HG03139 (cell line): ENCODE measurements at regions not wholly inside any gene's neighbourhood (a gene's known extent, or its start where the extent isn't known, plus 50 kb on each side); places are given as distances from the start of the nearest gene placed in this dataset.
"Not testable (repeated sequence)": the region's sequence is repeated elsewhere in the genome, so short reads cannot be mapped to it uniquely, and the experiment has no call there.

Experiments used
- ATAC-seq: cut with Tn5 transposase; IDR thresholded peaks from one replicate; pipeline ENCODE4 v1.9.1; 2021; ENCODE audit not compliant: unreplicated experiment

DNA sequence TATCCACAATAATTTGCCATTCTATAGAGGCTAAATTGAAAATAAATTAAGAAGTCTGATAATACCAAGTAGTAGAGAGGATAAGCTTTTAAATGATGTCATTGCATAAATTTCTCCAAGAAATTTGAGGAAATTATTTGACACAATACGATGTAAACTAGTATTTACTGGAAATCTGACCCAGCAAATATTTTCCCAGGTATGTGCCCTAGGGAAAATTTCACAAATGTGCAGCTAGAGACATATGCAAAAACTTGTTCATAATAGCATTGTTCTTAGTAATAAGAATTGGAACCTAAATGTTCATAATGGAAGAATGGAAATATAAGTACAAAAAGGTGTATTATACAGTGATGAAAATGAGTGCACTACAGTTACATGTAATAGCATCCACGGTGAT, 888.8 kb upstream of the SOX11 start:
- ATAC-seq = no peak

DNA sequence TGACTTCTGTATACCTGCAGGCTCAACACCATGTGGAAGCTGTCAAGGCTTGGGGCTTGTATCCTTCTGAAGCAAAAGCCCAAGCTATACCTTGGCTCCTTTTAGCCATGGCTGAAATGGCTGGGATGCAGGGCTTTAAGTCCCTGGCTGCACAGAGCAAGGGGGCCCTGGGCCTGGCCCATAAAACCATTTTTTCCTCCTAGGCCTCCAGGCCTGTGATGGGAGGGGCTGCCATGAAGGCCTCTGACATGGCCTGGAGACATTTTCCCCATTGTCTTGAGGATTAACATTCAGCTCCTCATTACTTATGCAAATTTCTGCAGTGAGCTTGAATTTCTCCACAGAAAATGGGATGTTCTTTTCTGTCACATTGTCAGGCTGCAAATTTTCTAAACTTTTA, 878.0 kb upstream of the SOX11 start:
- ATAC-seq = not testable (repeated sequence)

- ATAC-seq = no peak
Observed at GRCh38 chr2:4827836-4828235, 864.3 kb upstream of the SOX11 start.

- no peak for ATAC-seq
Observed at GRCh38 chr2:4828682-4829374, 863.4 kb upstream of the SOX11 start.

GRCh38 chr2:4831751-4832150, 860.4 kb upstream of the SOX11 start:
- no peak for ATAC-seq

DNA sequence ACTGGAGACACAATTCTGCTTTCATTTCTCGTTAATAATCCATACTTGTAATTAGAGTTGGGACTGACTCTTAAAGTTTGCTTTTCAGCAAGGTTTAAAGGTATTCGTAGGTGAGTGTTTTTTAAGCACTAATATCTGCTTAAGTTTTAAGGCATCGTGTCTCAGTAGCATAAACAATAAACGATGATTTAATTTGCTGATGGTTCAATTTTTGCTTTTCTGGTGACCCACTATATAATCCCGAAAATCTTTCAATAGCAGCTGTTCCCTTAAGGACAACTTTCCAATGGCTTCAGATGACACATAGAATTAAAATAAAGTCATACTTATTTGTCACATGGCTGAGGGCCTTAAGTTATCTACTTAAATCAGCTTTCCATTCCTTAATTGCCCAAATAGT, 859.5 kb upstream of the SOX11 start:
- ATAC-seq = no peak

DNA sequence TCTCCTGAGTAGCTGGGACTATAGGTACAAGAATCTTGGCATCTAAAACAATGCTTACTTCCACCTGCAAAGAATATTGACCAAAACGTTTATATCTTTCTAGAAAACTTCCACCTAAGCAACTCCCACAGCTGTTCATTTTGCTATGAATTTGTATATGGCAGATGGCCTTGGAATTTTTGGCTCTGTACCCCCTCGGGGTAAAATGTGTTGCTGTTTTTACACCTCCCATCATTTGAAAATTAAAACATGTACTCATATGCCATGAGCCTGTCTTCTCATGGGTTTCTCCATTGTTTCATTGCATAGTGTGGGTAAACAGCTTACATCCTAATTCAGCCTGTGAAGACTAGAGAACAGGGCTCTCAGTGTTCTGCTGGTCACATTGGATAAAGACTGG, 853.6 kb upstream of the SOX11 start:
- ATAC-seq = no peak

DNA sequence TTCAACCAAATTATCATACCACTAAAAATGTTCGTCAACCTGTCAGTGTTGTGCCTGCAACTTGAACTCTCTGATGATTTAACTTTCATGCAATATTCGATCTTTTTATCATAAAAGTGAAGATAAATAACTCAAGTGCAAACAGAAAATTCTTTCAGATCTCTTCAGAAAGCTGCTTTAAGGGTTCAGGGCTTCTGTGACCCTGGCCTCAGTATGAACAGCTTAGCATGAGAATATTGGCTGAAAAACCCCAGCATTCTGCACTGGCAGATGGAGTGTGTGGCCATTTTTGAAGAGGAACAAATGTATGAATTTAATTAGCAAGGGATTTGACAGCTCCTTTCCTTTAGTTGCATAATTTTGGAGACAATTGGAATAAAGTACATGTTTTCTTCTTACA, 851.4 kb upstream of the SOX11 start:
- ATAC-seq = no peak

DNA sequence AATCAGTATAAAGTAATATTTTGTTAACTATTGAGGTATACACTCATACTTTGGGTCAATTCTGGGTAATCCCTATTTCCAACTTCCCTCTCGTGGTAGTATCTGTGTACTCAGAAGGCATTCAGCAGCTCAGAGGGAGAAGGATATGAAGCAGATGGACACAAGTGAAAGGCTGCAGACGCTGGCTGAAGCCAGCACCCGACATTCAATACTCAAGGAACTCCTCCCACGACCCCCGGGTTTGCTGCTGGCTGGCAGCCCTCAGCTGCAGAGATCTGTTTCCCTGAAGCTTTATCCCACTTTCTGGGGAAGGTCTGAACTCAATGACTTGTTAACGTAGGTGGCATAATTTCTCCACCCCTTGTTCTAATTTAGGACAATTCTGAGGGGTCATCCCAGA, 847.3 kb upstream of the SOX11 start:
- ATAC-seq = no peak

DNA sequence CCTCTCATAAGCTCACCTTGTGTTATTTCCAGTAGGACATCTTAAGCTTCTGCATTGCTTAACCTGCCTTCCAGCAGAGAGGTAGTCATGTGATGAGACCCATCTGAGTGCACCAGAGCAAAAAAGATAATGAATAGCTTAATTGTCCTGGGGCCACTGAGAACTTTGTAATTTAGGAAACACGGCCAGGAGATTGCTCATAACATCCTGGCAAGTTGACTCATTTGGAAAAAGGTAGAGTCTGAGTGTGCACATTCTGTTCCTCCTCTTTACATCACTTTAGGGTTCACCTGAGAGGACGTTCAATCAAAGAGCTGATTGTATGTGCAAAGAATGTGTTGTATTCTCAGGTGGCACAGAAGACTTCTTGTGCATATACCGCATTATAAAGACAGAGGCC, 830.2 kb upstream of the SOX11 start:
- no peak for ATAC-seq

- no peak for ATAC-seq
Observed at GRCh38 chr2:4866198-4866597, 826.0 kb upstream of the SOX11 start.

DNA sequence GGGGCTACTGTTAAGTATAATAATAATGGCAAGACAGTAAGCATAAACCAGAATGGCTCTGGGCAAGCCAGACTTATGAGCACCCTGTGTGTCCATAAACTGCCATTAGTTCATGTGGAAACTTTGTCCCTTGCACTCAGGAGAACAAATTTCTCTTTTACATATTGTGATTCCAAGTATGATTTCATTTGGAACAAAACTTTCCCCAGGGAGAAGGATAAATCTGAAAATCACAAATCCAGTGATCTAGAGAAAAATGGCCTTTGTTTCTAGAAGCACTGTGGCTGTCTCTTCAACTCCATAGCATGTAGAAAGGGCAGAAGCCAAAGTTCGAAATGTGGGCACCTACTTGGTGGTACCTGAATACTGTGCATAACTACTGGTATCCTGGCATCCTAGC, 823.7 kb upstream of the SOX11 start:
- no peak for ATAC-seq

- no peak for ATAC-seq
Observed at GRCh38 chr2:4869154-4869553, 823.0 kb upstream of the SOX11 start.

DNA sequence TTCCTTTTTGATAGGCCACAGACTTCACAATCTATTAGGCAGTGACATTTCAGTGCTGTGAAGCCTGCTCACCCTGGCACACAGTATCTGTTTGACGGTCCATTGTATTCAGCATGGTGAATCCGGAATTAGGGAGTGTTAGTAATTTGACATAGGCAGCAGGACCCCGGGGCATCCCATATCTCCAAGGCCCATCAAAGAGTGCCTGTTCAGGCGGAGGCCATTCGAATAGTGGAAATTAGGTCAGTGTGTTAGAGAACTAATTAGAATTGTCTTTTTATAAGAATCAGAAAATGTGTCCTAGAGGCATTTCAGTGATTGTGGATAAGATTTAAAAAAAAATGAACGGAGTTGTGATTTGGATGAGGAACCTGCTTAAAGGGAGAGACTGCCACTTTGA, 818.8 kb upstream of the SOX11 start:
- ATAC-seq = no peak

- no peak for ATAC-seq
Observed at GRCh38 chr2:4873876-4874593, 818.1 kb upstream of the SOX11 start.

- no peak for ATAC-seq
Observed at GRCh38 chr2:4882421-4882820, 809.8 kb upstream of the SOX11 start.

- ATAC-seq = no peak
Observed at GRCh38 chr2:4882941-4883340, 809.2 kb upstream of the SOX11 start.

GRCh38 chr2:4883375-4883774, 808.8 kb upstream of the SOX11 start:
- no peak for ATAC-seq

DNA sequence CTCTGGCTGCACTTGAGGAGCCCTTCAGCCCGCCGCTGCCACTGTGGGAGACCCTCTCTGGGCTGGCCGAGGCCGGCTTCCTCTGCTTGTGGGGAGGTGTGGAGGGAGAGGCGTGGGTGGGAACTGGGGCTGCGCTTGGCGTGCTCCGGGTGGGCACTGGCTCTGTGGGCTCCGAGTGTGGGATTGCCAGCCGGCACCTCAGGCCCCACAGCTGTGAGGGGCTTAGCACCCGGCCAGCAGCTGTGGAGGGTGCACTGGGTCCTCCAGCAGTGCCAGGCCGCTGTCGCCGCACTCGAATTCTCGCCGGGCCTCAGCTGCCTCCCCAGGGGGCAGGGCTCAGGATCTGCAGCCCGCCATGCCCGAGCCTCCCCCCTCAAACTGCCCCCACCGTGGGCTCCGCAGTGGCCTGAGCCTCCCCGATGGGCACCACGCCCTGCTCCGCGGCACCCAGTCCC, 808.0 kb upstream of the SOX11 start:
- ATAC-seq = no peak

DNA sequence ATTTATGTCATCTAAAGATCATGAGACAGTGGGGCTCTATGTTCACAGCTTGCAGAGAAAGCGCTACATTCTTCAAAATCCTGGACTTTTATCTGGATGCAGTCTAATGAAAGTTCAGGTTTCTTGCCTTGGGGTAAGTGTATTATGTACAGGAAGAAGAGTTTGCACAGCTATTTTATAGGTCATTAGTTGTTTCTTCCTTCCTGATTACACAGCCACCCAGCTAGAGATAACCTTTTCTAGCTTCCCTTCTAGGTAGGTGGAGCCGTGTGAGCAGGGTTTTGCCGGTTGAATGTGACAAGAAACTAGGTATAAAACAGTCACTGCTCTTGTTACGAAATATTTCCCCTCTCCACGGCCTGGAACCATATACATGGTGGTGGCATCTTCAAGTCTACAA, 800.8 kb upstream of the SOX11 start:
- ATAC-seq = no peak

DNA sequence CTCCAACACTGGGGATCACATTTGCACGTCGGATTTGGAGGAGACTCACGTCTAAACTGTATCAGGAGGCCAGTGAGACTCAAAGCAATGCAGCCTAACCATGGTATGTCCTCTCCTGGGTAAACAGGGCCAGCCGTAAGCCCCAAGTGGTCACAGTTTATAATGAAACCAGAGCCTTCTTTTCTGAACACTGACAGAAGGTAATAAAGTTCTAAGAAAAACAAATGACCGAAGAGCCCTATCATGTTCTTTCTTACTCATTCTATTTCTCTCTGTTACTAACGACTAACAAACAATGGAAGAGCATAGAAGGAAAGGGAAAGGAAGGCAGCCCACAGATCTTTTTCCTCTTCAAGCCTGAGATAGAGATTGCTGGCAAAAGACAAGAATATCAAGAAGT, 796.8 kb upstream of the SOX11 start:
- no peak for ATAC-seq

GRCh38 chr2:4898706-4899105, 793.5 kb upstream of the SOX11 start:
- ATAC-seq = no peak

DNA sequence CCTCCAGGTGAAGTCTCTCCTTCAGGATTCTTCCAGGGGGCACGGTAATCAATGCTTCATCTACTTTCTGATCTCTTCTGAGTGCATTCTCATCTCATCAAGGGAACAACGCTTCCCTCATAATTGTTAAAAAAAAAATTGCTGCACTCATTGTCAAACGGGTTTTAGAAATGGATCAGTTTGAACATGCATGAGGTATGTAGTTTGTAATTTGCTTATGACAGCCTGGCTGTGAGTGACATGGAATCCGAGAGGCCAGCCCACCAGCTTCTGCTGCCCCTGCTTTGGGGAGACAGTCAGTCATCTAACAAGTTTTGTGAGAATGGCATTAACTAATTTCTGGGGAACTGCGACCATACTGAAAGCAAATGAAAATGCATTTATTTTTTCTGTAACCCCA, 791.9 kb upstream of the SOX11 start:
- ATAC-seq = no peak
